ENCODE measurements at regions not wholly inside any gene's neighbourhood (a gene's known extent, or its start where the extent isn't known, plus 50 kb on each side); places are given as distances from the start of the nearest gene placed in this dataset.

DNA sequence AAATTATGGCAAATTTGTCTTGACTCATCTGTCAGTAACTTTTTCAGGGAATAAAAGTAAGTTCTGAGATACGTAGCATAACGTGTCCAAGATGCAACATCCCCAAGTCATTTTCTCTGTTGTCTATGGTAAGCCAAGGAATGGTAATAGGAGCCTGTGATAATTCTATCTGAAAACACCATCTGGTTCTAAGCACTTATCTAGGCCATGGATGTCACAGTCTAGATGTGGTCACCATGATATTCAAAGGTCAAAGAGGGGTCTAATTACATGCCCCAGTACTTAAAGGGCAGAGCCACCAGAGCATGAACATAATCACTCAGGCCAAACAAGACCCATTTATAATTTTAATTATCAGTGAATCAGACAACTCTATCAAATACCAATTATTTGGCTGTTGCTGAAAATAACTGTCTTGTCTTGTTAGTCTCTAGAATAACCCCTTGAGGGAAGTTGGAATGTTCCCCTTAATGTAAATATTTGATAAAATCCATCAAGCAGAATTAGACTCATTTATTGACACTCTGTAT lies 225.1 kb upstream of the MPPED2 start:
- Mint-ChIP-seq H3K4me1 (ENCODE audit: low read depth, unreplicated experiment) (no peaks in the 10 kb centered on the region), H3K4me3 (ENCODE audit: low read depth, unreplicated experiment) (no peak overlapping the region), H3K27ac (ENCODE audit: unreplicated experiment) (no peak overlapping the region), H3K36me3 (ENCODE audit: insufficient read depth, unreplicated experiment) (no peaks in the 10 kb centered on the region), H3K9me3 (ENCODE audit: low read depth, unreplicated experiment) (peaks cover 6% of the 10 kb centered on the region), H3K27me3 (ENCODE audit: unreplicated experiment) (peaks cover 7% of the 10 kb centered on the region)
- TF ChIP-seq, protein P1, sequence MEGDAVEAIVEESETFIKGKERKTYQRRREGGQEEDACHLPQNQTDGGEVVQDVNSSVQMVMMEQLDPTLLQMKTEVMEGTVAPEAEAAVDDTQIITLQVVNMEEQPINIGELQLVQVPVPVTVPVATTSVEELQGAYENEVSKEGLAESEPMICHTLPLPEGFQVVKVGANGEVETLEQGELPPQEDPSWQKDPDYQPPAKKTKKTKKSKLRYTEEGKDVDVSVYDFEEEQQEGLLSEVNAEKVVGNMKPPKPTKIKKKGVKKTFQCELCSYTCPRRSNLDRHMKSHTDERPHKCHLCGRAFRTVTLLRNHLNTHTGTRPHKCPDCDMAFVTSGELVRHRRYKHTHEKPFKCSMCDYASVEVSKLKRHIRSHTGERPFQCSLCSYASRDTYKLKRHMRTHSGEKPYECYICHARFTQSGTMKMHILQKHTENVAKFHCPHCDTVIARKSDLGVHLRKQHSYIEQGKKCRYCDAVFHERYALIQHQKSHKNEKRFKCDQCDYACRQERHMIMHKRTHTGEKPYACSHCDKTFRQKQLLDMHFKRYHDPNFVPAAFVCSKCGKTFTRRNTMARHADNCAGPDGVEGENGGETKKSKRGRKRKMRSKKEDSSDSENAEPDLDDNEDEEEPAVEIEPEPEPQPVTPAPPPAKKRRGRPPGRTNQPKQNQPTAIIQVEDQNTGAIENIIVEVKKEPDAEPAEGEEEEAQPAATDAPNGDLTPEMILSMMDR (IDR thresholded peaks at IDR 0.05; ENCODE audit: unreplicated experiment) = no peak
- no TSS peak for BruUV-seq (replicated peaks)
- CTCF ChIA-PET = no interaction called here
- no peak for DNase-seq
- intact Hi-C loops (cut with micrococcal nuclease; ENCODE audit: unreplicated experiment) = no loop called here

DNA sequence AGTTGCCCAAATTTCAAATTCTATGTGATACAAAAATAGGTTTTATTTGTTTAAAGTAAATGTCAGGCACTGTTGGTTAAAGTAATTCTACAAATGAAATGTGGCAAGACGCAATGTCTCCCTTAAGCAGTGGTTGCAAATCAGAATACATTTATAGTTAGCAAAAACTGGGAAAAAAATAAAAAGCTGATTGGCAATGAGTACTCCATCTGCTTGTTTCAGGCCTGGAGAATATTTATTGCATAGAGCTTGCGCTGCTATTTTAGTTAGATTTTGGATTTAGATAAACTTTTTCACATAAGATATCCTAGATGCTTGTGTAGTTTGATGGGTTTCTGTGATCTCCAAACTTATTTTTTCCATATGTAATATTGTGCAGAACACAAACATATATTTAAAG lies 224.0 kb upstream of the MPPED2 start:
- no peak for DNase-seq
- no peaks in the 10 kb centered on the region for H3K4me1 Mint-ChIP-seq (ENCODE audit: low read depth, unreplicated experiment)
- intact Hi-C loops (cut with micrococcal nuclease; ENCODE audit: unreplicated experiment) = no loop called here
- TF ChIP-seq, protein P1 (IDR thresholded peaks at IDR 0.05; ENCODE audit: unreplicated experiment) = no peak
- CTCF ChIA-PET = no interaction called here
- no peak overlapping the region for H3K4me3 Mint-ChIP-seq (ENCODE audit: low read depth, unreplicated experiment)
- peaks cover 7% of the 10 kb centered on the region for H3K27me3 Mint-ChIP-seq (ENCODE audit: unreplicated experiment)
- H3K9me3 Mint-ChIP-seq (ENCODE audit: low read depth, unreplicated experiment) = peaks cover 6% of the 10 kb centered on the region
- BruUV-seq (replicated peaks) = no TSS peak
- no peaks in the 10 kb centered on the region for H3K36me3 Mint-ChIP-seq (ENCODE audit: insufficient read depth, unreplicated experiment)
- H3K27ac Mint-ChIP-seq (ENCODE audit: unreplicated experiment) = no peak overlapping the region

DNA sequence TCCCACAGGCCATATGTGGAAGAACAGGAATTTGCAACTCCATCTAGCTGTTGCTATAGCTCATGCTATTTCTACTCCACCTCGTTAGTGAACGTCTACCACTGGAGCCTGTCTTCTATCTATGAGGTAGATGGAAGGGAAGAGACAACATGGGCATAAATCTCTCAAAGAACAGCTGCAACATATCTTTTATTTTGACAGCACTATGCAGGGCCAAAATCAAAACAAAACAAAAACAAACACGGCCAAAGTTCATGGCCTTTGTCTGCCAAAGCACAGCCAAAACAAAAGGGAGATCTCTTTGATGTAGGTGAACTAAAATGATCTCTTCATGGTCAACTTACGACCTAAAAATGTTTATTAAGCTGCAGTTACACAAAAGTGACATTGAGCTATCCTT lies 215.2 kb upstream of the MPPED2 start:
- no peak for DNase-seq
- no TSS peak for BruUV-seq (replicated peaks)
- H3K4me1 Mint-ChIP-seq (ENCODE audit: low read depth, unreplicated experiment) = no peaks in the 10 kb centered on the region
- intact Hi-C loops (cut with micrococcal nuclease; ENCODE audit: unreplicated experiment) = no loop called here
- H3K9me3 Mint-ChIP-seq (ENCODE audit: low read depth, unreplicated experiment) = peaks cover 4% of the 10 kb centered on the region
- no peaks in the 10 kb centered on the region for H3K36me3 Mint-ChIP-seq (ENCODE audit: insufficient read depth, unreplicated experiment)
- CTCF ChIA-PET = no interaction called here
- TF ChIP-seq, protein P1 (IDR thresholded peaks at IDR 0.05; ENCODE audit: unreplicated experiment) = no peak
- H3K4me3 Mint-ChIP-seq (ENCODE audit: low read depth, unreplicated experiment) = no peak overlapping the region
- no peaks in the 10 kb centered on the region for H3K27me3 Mint-ChIP-seq (ENCODE audit: unreplicated experiment)
- H3K27ac Mint-ChIP-seq (ENCODE audit: unreplicated experiment) = no peak overlapping the region

DNA sequence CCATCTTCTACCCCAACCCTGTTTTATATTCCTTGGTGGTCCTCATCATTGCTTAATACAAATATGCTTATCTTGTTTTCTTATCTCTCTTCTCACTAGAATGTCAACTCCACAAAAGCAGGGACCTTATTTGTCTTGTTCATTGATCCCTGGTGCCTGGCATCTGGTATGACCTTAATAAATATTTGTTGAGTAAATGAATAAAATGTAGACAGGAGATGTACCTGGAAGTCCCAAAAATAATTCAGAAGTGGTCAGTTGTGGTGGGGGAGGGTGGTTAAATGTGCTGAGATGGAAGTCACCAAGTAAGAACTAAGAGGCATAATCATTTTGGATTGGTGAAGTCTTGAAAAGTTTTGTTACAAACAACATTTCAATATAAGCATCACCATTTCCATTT lies 214.8 kb upstream of the MPPED2 start:
- CTCF ChIA-PET = no interaction called here

More for the DNA sequence above, 214.8 kb upstream of the MPPED2 start:
- Mint-ChIP-seq H3K4me3 (ENCODE audit: low read depth, unreplicated experiment) (no peak overlapping the region), H3K27ac (ENCODE audit: unreplicated experiment) (no peak overlapping the region), H3K27me3 (ENCODE audit: unreplicated experiment) (no peaks in the 10 kb centered on the region), H3K9me3 (ENCODE audit: low read depth, unreplicated experiment) (peaks cover 4% of the 10 kb centered on the region), H3K36me3 (ENCODE audit: insufficient read depth, unreplicated experiment) (no peaks in the 10 kb centered on the region), H3K4me1 (ENCODE audit: low read depth, unreplicated experiment) (no peaks in the 10 kb centered on the region)
- TF ChIP-seq, protein P1 (IDR thresholded peaks at IDR 0.05; ENCODE audit: unreplicated experiment) = no peak
- intact Hi-C loops (cut with micrococcal nuclease; ENCODE audit: unreplicated experiment) = no loop called here
- BruUV-seq (replicated peaks) = no TSS peak
- no peak for DNase-seq

Data from Calu3 (cell line).